ENCODE measurements at regions not wholly inside any gene's neighbourhood (a gene's known extent, or its start where the extent isn't known, plus 50 kb on each side); places are given as distances from the start of the nearest gene placed in this dataset.

DNA sequence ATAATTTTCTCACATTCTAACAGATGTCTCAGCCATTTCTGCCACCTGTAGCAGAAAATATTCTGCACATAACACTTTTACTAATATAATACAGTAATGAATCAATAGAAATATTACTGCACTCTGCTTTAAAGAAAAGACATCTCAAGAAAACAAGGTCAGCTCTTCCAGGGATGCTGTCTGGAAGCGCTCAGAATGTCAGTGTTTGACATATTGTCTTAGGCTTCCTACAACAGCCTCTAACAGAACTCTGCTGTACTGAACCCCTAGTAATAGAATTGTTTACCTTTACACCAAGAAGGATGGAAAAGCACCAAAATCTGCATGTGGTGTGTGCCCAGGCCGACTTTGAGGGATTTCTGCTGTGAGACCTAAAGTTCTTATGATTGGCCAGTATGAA is 61.9 kb upstream of the FSTL1 start:
- H3F3A ChIP-seq (replicated peaks; ENCODE audit: low read depth): no peaks in the 10 kb centered on the region
- DNase-seq (ENCODE audit: low spot score): no peak
- H3K4me3 Mint-ChIP-seq: no peak overlapping the region

DNA sequence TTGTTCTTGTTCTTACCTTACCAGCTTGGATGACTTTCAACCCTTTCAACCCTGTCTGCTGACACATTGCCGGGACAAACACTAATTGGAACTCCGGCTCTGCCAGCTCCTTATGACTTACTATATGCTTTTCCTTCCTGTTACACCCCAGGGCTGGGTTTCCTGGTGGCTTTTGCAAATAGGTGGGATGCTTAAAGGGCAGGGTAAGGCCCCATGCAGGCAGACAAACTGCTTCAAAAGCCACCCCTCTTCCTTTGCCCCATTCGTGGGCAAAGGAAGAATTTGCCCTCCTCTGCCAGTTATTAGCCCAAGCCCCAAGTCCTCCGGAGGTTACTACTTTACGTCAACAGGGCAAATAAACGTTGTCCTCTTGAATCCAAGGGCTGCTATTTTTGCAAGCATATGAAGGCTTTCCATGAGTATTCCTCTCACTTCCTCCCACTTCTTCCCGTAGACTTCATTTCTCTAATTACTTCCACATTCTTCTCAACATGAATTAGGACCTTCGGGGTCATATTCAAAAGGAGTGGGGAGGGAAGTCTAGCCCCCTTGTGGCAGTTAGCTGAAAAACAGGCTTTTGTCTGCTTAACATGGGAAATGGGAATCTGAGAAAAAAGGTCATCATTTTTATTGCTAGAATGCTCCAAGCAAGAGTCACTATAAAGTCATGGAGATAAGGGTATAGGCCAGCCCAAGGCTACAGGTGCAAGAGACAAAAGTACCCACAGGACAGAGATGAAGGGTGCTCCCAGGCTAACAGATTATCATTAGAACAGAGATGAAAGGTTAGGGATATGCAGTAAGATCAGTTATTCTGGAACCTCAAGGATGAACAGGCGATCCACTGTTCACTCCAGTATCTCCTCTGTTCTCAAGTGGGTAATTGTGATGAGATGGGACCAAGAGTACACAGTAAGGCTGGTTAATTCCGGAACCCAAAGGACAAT is 56.3 kb upstream of the FSTL1 start:
- Histone ChIP-seq H3K4me2 (no peak overlapping the region), H4K20me1 (replicated peaks; ENCODE audit: insufficient read depth) (no peaks in the 10 kb centered on the region), H3K27me3 (ENCODE audit: insufficient read depth) (no peaks in the 10 kb centered on the region), H3K36me3 (ENCODE audit: insufficient read depth) (peaks cover 9% of the 10 kb centered on the region), H3K79me2 (replicated peaks; ENCODE audit: insufficient read depth) (no peaks in the 10 kb centered on the region), H2AFZ (no peak overlapping the region), H3K4me1 (ENCODE audit: insufficient read depth) (peaks cover 25% of the 10 kb centered on the region), H3K4me3 (no peak overlapping the region), H3K9me2 (ENCODE audit: insufficient read depth) (no peaks in the 10 kb centered on the region), H3F3A (replicated peaks; ENCODE audit: low read depth) (no peaks in the 10 kb centered on the region), H3K27ac (ENCODE audit: low read depth) (no peak overlapping the region)
- Mint-ChIP-seq H3K27ac (no peak overlapping the region), H3K4me3 (no peak overlapping the region), H3K9me3 (peaks cover 40% of the 10 kb centered on the region), H3K4me1 (peaks cover 18% of the 10 kb centered on the region), H3K27me3 (ENCODE audit: insufficient read depth, low read depth, poor library complexity) (no peaks in the 10 kb centered on the region), H3K36me3 (ENCODE audit: low read depth) (peaks cover 14% of the 10 kb centered on the region)
- TF ChIP-seq ZNF331 (CRISPR knock-in tag; IDR thresholded peaks at IDR 0.05; ENCODE audit: low read depth) (no peak), CREB1 (CRISPR knock-in tag; IDR thresholded peaks at IDR 0.05; ENCODE audit: low read depth) (no peak)
- TF ChIP-seq, protein P1, sequence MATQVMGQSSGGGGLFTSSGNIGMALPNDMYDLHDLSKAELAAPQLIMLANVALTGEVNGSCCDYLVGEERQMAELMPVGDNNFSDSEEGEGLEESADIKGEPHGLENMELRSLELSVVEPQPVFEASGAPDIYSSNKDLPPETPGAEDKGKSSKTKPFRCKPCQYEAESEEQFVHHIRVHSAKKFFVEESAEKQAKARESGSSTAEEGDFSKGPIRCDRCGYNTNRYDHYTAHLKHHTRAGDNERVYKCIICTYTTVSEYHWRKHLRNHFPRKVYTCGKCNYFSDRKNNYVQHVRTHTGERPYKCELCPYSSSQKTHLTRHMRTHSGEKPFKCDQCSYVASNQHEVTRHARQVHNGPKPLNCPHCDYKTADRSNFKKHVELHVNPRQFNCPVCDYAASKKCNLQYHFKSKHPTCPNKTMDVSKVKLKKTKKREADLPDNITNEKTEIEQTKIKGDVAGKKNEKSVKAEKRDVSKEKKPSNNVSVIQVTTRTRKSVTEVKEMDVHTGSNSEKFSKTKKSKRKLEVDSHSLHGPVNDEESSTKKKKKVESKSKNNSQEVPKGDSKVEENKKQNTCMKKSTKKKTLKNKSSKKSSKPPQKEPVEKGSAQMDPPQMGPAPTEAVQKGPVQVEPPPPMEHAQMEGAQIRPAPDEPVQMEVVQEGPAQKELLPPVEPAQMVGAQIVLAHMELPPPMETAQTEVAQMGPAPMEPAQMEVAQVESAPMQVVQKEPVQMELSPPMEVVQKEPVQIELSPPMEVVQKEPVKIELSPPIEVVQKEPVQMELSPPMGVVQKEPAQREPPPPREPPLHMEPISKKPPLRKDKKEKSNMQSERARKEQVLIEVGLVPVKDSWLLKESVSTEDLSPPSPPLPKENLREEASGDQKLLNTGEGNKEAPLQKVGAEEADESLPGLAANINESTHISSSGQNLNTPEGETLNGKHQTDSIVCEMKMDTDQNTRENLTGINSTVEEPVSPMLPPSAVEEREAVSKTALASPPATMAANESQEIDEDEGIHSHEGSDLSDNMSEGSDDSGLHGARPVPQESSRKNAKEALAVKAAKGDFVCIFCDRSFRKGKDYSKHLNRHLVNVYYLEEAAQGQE (IDR thresholded peaks at IDR 0.05; ENCODE audit: unreplicated experiment): no peak
- TF ChIP-seq, protein P2, sequence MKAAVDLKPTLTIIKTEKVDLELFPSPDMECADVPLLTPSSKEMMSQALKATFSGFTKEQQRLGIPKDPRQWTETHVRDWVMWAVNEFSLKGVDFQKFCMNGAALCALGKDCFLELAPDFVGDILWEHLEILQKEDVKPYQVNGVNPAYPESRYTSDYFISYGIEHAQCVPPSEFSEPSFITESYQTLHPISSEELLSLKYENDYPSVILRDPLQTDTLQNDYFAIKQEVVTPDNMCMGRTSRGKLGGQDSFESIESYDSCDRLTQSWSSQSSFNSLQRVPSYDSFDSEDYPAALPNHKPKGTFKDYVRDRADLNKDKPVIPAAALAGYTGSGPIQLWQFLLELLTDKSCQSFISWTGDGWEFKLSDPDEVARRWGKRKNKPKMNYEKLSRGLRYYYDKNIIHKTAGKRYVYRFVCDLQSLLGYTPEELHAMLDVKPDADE (IDR thresholded peaks at IDR 0.05): no peak
- TF ChIP-seq, protein P3, sequence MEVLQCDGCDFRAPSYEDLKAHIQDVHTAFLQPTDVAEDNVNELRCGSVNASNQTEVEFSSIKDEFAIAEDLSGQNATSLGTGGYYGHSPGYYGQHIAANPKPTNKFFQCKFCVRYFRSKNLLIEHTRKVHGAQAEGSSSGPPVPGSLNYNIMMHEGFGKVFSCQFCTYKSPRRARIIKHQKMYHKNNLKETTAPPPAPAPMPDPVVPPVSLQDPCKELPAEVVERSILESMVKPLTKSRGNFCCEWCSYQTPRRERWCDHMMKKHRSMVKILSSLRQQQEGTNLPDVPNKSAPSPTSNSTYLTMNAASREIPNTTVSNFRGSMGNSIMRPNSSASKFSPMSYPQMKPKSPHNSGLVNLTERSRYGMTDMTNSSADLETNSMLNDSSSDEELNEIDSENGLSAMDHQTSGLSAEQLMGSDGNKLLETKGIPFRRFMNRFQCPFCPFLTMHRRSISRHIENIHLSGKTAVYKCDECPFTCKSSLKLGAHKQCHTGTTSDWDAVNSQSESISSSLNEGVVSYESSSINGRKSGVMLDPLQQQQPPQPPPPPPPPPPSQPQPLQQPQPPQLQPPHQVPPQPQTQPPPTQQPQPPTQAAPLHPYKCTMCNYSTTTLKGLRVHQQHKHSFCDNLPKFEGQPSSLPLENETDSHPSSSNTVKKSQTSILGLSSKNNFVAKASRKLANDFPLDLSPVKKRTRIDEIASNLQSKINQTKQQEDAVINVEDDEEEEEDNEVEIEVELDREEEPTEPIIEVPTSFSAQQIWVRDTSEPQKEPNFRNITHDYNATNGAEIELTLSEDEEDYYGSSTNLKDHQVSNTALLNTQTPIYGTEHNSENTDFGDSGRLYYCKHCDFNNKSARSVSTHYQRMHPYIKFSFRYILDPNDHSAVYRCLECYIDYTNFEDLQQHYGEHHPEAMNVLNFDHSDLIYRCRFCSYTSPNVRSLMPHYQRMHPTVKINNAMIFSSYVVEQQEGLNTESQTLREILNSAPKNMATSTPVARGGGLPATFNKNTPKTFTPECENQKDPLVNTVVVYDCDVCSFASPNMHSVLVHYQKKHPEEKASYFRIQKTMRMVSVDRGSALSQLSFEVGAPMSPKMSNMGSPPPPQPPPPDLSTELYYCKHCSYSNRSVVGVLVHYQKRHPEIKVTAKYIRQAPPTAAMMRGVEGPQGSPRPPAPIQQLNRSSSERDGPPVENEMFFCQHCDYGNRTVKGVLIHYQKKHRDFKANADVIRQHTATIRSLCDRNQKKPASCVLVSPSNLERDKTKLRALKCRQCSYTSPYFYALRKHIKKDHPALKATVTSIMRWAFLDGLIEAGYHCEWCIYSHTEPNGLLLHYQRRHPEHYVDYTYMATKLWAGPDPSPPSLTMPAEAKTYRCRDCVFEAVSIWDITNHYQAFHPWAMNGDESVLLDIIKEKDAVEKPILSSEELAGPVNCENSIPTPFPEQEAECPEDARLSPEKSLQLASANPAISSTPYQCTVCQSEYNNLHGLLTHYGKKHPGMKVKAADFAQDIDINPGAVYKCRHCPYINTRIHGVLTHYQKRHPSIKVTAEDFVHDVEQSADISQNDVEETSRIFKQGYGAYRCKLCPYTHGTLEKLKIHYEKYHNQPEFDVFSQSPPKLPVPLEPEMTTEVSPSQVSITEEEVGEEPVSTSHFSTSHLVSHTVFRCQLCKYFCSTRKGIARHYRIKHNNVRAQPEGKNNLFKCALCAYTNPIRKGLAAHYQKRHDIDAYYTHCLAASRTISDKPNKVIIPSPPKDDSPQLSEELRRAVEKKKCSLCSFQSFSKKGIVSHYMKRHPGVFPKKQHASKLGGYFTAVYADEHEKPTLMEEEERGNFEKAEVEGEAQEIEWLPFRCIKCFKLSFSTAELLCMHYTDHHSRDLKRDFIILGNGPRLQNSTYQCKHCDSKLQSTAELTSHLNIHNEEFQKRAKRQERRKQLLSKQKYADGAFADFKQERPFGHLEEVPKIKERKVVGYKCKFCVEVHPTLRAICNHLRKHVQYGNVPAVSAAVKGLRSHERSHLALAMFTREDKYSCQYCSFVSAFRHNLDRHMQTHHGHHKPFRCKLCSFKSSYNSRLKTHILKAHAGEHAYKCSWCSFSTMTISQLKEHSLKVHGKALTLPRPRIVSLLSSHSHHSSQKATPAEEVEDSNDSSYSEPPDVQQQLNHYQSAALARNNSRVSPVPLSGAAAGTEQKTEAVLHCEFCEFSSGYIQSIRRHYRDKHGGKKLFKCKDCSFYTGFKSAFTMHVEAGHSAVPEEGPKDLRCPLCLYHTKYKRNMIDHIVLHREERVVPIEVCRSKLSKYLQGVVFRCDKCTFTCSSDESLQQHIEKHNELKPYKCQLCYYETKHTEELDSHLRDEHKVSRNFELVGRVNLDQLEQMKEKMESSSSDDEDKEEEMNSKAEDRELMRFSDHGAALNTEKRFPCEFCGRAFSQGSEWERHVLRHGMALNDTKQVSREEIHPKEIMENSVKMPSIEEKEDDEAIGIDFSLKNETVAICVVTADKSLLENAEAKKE (CRISPR knock-in tag; IDR thresholded peaks at IDR 0.05): no peak; the same call in 1 of the 2 replicates
- TF ChIP-seq, protein P4, sequence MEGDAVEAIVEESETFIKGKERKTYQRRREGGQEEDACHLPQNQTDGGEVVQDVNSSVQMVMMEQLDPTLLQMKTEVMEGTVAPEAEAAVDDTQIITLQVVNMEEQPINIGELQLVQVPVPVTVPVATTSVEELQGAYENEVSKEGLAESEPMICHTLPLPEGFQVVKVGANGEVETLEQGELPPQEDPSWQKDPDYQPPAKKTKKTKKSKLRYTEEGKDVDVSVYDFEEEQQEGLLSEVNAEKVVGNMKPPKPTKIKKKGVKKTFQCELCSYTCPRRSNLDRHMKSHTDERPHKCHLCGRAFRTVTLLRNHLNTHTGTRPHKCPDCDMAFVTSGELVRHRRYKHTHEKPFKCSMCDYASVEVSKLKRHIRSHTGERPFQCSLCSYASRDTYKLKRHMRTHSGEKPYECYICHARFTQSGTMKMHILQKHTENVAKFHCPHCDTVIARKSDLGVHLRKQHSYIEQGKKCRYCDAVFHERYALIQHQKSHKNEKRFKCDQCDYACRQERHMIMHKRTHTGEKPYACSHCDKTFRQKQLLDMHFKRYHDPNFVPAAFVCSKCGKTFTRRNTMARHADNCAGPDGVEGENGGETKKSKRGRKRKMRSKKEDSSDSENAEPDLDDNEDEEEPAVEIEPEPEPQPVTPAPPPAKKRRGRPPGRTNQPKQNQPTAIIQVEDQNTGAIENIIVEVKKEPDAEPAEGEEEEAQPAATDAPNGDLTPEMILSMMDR (conservative IDR thresholded peaks at IDR 0.05; ENCODE audit: low read depth in 2 of 2): peak; percentile 73 to 91
- no peak for ATAC-seq
- peak; percentile 79 for DNase-seq (ENCODE audit: low spot score)

More for the DNA sequence above, 61.9 kb upstream of the FSTL1 start:
- TF ChIP-seq EZH2phosphoT487 (IDR thresholded peaks at IDR 0.05; ENCODE audit: unreplicated experiment): no peak
- no peaks in the 10 kb centered on the region for H4K20me1 ChIP-seq (replicated peaks; ENCODE audit: insufficient read depth)
- no peak overlapping the region for H2AFZ ChIP-seq
- H3K27me3 ChIP-seq (ENCODE audit: insufficient read depth): no peaks in the 10 kb centered on the region
- H3K9me2 ChIP-seq (ENCODE audit: insufficient read depth): no peaks in the 10 kb centered on the region
- no peak overlapping the region for H3K4me3 ChIP-seq
- H3K79me2 ChIP-seq (replicated peaks; ENCODE audit: insufficient read depth): no peaks in the 10 kb centered on the region
- no peaks in the 10 kb centered on the region for H3K4me1 ChIP-seq (ENCODE audit: insufficient read depth)
- Mint-ChIP-seq H3K27me3 (ENCODE audit: insufficient read depth, low read depth, poor library complexity) (no peaks in the 10 kb centered on the region), H3K4me1 (no peaks in the 10 kb centered on the region), H3K27ac (no peak overlapping the region), H3K36me3 (ENCODE audit: low read depth) (peaks cover 13% of the 10 kb centered on the region), H3K9me3 (peaks cover 34% of the 10 kb centered on the region)
- H3K4me2 ChIP-seq: no peak overlapping the region
- no peak for ATAC-seq
- H3K27ac ChIP-seq (ENCODE audit: low read depth): no peak overlapping the region
- peaks cover 9% of the 10 kb centered on the region for H3K36me3 ChIP-seq (ENCODE audit: insufficient read depth)
